ENCODE measurements at regions not wholly inside any gene's neighbourhood (a gene's known extent, or its start where the extent isn't known, plus 50 kb on each side); places are given as distances from the start of the nearest gene placed in this dataset.

DNA sequence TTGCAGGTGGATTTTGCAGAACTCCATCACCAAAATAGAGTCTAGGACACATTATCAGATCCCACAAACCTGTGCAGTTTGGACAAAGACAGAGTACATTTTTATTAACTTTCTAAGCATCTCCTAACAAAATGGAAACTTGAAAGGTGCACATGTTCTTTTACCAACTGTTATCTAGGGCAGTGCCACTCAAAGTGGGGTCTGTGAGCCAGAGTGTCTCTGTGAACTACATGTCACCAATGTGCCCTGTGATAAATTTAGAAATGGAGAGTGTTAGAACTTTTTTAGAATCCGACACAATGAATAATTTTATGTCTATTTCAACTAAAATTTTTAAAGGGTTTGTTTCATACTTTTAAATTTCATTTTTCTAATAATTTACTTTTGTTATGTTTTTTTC, 68.4 kb upstream of the TMC3 start:
- intact Hi-C loops (cut with micrococcal nuclease) (no loop called here), dilution Hi-C loops (cut with MboI; ENCODE audit: extremely low pct_ligation_motif_present, low sequenced_read_pairs) (no loop called here)
- Histone ChIP-seq H3K79me2 (ENCODE audit: control insufficient read depth, insufficient read depth, low read length) (no peaks in the 10 kb centered on the region), H3K9ac (replicated peaks; ENCODE audit: extremely low read depth, insufficient read depth, low read length) (no peak overlapping the region), H3K4me2 (ENCODE audit: insufficient read depth, low read length) (no peak overlapping the region), H3K4me3 (replicated peaks in 1 of 3; ENCODE audit: insufficient read depth in 1 of 3, low read depth in 1 of 3, low read length in 3 of 3) (no peak overlapping the region), H3K36me3 (ENCODE audit: control insufficient read depth in 2 of 2, extremely low read depth in 1 of 2, insufficient read depth in 2 of 2, low read length in 2 of 2) (no peaks in the 10 kb centered on the region), H4K20me1 (replicated peaks; ENCODE audit: control insufficient read depth, extremely low read depth, insufficient read depth, low read length) (no peaks in the 10 kb centered on the region), H2AFZ (ENCODE audit: low read depth, low read length) (no peak overlapping the region), H3K27ac (ENCODE audit: insufficient read depth, low read depth, low read length) (no peak overlapping the region), H3K9me1 (replicated peaks; ENCODE audit: control insufficient read depth, extremely low read depth, insufficient read depth, low read length) (no peaks in the 10 kb centered on the region), H3K27me3 (ENCODE audit: control insufficient read depth in 2 of 2, insufficient read depth in 2 of 2, low read length in 2 of 2) (peaks cover 0 to 3% of the 10 kb centered on the region in 2 experiments), H3K4me1 (ENCODE audit: control insufficient read depth, extremely low read depth, insufficient read depth, low read length) (no peaks in the 10 kb centered on the region), H3K9me3 (replicated peaks; ENCODE audit: control insufficient read depth, insufficient read depth, low read length) (no peaks in the 10 kb centered on the region)
- ChIA-PET POLR2A (no interaction called here), CTCF (no interaction called here)
- FAIRE-seq (no peak), DNase-seq (ENCODE audit: low read depth, low spot score) (no peak)
- no TSS peak for BruUV-seq (replicated peaks)
- TF ChIP-seq, protein P1, sequence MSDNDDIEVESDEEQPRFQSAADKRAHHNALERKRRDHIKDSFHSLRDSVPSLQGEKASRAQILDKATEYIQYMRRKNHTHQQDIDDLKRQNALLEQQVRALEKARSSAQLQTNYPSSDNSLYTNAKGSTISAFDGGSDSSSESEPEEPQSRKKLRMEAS (IDR thresholded peaks at IDR 0.05; ENCODE audit: insufficient read depth, insufficient read length) = no peak
- TF ChIP-seq GATA2 (IDR thresholded peaks at IDR 0.05; ENCODE audit: insufficient read depth, insufficient read length, low read depth, low read length) (no peak), POLR2A (IDR thresholded peaks at IDR 0.05; ENCODE audit: low read depth, low read length) (no peak), MYC (IDR thresholded peaks at IDR 0.05; ENCODE audit: low read depth, low read length) (no peak), POLR2AphosphoS5 (IDR thresholded peaks at IDR 0.05; ENCODE audit: insufficient read depth, low read depth, low read length) (no peak), JUN (IDR thresholded peaks at IDR 0.05; ENCODE audit: borderline replicate concordance, insufficient read depth, insufficient read length, low read depth) (no peak), FOS (IDR thresholded peaks at IDR 0.05; ENCODE audit: borderline replicate concordance, insufficient read depth, low read length) (no peak), EZH2 (IDR thresholded peaks at IDR 0.05; ENCODE audit: borderline replicate concordance, low read depth, low read length, severe bottlenecking) (no peak)

DNA sequence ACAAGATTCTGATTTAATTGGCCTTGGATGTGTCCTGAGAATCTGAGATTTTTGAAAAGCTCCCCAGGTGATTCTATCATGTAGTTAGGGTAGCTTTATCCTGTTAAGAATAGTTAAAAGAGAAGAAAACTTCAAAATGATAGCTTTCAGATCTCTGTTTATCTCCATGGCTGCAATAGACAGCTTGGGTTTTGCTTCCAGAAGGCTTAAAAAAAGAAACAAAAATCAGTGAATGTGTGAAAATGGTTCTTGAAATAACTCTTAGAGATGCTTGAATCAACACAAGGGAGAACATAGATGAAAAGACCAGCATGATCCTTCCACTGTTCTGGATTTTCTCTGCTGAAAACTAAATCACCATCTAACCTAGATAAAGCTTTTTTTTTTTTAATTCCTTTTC, 60.8 kb upstream of the TMC3 start:
- no peak overlapping the region for H3K27ac ChIP-seq (ENCODE audit: insufficient read depth, low read depth, low read length)
- H3K79me2 ChIP-seq (ENCODE audit: control insufficient read depth, insufficient read depth, low read length) = no peaks in the 10 kb centered on the region
- no peaks in the 10 kb centered on the region for H3K4me1 ChIP-seq (ENCODE audit: control insufficient read depth, extremely low read depth, insufficient read depth, low read length)
- H3K27me3 ChIP-seq (ENCODE audit: control insufficient read depth in 2 of 2, insufficient read depth in 2 of 2, low read length in 2 of 2) = no peaks in the 10 kb centered on the region
- BruUV-seq (replicated peaks) = no TSS peak
- H3K9ac ChIP-seq (replicated peaks; ENCODE audit: extremely low read depth, insufficient read depth, low read length) = no peak overlapping the region
- H3K4me3 ChIP-seq (replicated peaks in 1 of 3; ENCODE audit: insufficient read depth in 1 of 3, low read depth in 1 of 3, low read length in 3 of 3) = no peak overlapping the region
- no peaks in the 10 kb centered on the region for H4K20me1 ChIP-seq (replicated peaks; ENCODE audit: control insufficient read depth, extremely low read depth, insufficient read depth, low read length)
- H3K36me3 ChIP-seq (ENCODE audit: control insufficient read depth in 2 of 2, extremely low read depth in 1 of 2, insufficient read depth in 2 of 2, low read length in 2 of 2) = no peaks in the 10 kb centered on the region
- no peak for FAIRE-seq
- no peaks in the 10 kb centered on the region for H3K9me3 ChIP-seq (replicated peaks; ENCODE audit: control insufficient read depth, insufficient read depth, low read length)
- no peak overlapping the region for H2AFZ ChIP-seq (ENCODE audit: low read depth, low read length)
- intact Hi-C loops (cut with micrococcal nuclease) (no loop called here), dilution Hi-C loops (cut with MboI; ENCODE audit: extremely low pct_ligation_motif_present, low sequenced_read_pairs) (no loop called here)
- H3K4me2 ChIP-seq (ENCODE audit: insufficient read depth, low read length) = no peak overlapping the region
- POLR2A ChIA-PET = no interaction called here
- CTCF ChIA-PET = interaction anchor here (0.8 to 1.2 kb wide), 2 partner anchors 47 to 169 kb away, joined by 3 read pairs; no protein-coding TSS in a partner anchor
- no peak for TF ChIP-seq JUN (IDR thresholded peaks at IDR 0.05; ENCODE audit: borderline replicate concordance, insufficient read depth, insufficient read length, low read depth)
- TF ChIP-seq MYC (IDR thresholded peaks at IDR 0.05; ENCODE audit: low read depth, low read length) = no peak
- TF ChIP-seq GATA2 (IDR thresholded peaks at IDR 0.05; ENCODE audit: insufficient read depth, insufficient read length, low read depth, low read length) = no peak
- no peak for TF ChIP-seq FOS (IDR thresholded peaks at IDR 0.05; ENCODE audit: borderline replicate concordance, insufficient read depth, low read length)
- TF ChIP-seq, protein P1 (IDR thresholded peaks at IDR 0.05; ENCODE audit: insufficient read depth, insufficient read length) = no peak
- TF ChIP-seq, protein P2, sequence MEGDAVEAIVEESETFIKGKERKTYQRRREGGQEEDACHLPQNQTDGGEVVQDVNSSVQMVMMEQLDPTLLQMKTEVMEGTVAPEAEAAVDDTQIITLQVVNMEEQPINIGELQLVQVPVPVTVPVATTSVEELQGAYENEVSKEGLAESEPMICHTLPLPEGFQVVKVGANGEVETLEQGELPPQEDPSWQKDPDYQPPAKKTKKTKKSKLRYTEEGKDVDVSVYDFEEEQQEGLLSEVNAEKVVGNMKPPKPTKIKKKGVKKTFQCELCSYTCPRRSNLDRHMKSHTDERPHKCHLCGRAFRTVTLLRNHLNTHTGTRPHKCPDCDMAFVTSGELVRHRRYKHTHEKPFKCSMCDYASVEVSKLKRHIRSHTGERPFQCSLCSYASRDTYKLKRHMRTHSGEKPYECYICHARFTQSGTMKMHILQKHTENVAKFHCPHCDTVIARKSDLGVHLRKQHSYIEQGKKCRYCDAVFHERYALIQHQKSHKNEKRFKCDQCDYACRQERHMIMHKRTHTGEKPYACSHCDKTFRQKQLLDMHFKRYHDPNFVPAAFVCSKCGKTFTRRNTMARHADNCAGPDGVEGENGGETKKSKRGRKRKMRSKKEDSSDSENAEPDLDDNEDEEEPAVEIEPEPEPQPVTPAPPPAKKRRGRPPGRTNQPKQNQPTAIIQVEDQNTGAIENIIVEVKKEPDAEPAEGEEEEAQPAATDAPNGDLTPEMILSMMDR (IDR thresholded peaks at IDR 0.05; ENCODE audit: extremely low read depth in 1 of 2, insufficient read depth in 1 of 2, low read depth in 1 of 2, low read length in 2 of 2) = no peak
- no peak for TF ChIP-seq POLR2A (IDR thresholded peaks at IDR 0.05; ENCODE audit: low read depth, low read length)
- TF ChIP-seq EZH2 (IDR thresholded peaks at IDR 0.05; ENCODE audit: borderline replicate concordance, low read depth, low read length, severe bottlenecking) = no peak
- no peak for TF ChIP-seq POLR2AphosphoS5 (IDR thresholded peaks at IDR 0.05; ENCODE audit: insufficient read depth, low read depth, low read length)
- DNase-seq (ENCODE audit: low read depth, low spot score) = no peak
- no peaks in the 10 kb centered on the region for H3K9me1 ChIP-seq (replicated peaks; ENCODE audit: control insufficient read depth, extremely low read depth, insufficient read depth, low read length)
